HL-60 (cell line): ENCODE measurements at regions not wholly inside any gene's neighbourhood (a gene's known extent, or its start where the extent isn't known, plus 50 kb on each side); places are given as distances from the start of the nearest gene placed in this dataset.

ENCODE experiments used
- DNase-seq, 2 experiments: peaks; one replicate each; pipeline ENCODE4 v3.0.0-alpha.2; 2010 to 2020; ENCODE audit warnings: low read depth in 1 of 2, low spot score in 1 of 2
- H3K27ac ChIP-seq: fragments of 250-450 bp; sonication (Bioruptor Pico); replicated peaks from 2 replicates; pipeline ENCODE4 v1.5.1; 2020; ENCODE audit warnings: mild to moderate bottlenecking, moderate library complexity
- H3K27me3 ChIP-seq: fragments of 250-450 bp; sonication (Bioruptor Pico); 2 replicates; pipeline ENCODE4 v1.5.1; 2021; ENCODE audit warnings: mild to moderate bottlenecking, moderate library complexity; ENCODE audit not compliant: insufficient read depth, poor library complexity, severe bottlenecking
- H3K4me3 ChIP-seq: replicated peaks from 2 replicates; pipeline ENCODE4 v1.5.1; 2011; ENCODE audit warnings: mild to moderate bottlenecking, control low read depth, low read length; ENCODE audit not compliant: insufficient read depth
- GABPA ChIP-seq: IDR thresholded peaks from 2 replicates; pipeline ENCODE4 v1.6.1; 2012; ENCODE audit warnings: low read depth
- POLR2AphosphoS5 ChIP-seq: IDR thresholded peaks from 2 replicates; pipeline ENCODE4 v1.6.1; 2012; ENCODE audit warnings: low read depth
- SPI1 ChIP-seq: IDR thresholded peaks from 2 replicates; pipeline ENCODE4 v1.6.1; 2012; ENCODE audit warnings: low read depth, mild to moderate bottlenecking, borderline replicate concordance
- TF ChIP-seq, protein P1 (sequence below): IDR thresholded peaks from one replicate; pipeline ENCODE4 v1.5.1; 2011; ENCODE audit warnings: low read length, control low read depth, inconsistent platforms; ENCODE audit not compliant: insufficient read depth
- TF ChIP-seq, protein P2 (sequence below): IDR thresholded peaks from 2 replicates; pipeline ENCODE4 v1.6.1; 2012; ENCODE audit warnings: low read depth; ENCODE audit not compliant: insufficient replicate concordance

- Histone ChIP-seq H3K27me3 (no peaks in the 10 kb centered on the region), H3K27ac (peak overlapping the region; percentile 46), H3K4me3 (no peak overlapping the region)
- no peak for DNase-seq
- TF ChIP-seq GABPA = no peak
- TF ChIP-seq POLR2AphosphoS5 = no peak
- TF ChIP-seq, protein P1, sequence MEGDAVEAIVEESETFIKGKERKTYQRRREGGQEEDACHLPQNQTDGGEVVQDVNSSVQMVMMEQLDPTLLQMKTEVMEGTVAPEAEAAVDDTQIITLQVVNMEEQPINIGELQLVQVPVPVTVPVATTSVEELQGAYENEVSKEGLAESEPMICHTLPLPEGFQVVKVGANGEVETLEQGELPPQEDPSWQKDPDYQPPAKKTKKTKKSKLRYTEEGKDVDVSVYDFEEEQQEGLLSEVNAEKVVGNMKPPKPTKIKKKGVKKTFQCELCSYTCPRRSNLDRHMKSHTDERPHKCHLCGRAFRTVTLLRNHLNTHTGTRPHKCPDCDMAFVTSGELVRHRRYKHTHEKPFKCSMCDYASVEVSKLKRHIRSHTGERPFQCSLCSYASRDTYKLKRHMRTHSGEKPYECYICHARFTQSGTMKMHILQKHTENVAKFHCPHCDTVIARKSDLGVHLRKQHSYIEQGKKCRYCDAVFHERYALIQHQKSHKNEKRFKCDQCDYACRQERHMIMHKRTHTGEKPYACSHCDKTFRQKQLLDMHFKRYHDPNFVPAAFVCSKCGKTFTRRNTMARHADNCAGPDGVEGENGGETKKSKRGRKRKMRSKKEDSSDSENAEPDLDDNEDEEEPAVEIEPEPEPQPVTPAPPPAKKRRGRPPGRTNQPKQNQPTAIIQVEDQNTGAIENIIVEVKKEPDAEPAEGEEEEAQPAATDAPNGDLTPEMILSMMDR = no peak
These were observed 178.6 kb downstream of the RPS24 start for GRCh38 chr10:78212060-78212785.

DNA sequence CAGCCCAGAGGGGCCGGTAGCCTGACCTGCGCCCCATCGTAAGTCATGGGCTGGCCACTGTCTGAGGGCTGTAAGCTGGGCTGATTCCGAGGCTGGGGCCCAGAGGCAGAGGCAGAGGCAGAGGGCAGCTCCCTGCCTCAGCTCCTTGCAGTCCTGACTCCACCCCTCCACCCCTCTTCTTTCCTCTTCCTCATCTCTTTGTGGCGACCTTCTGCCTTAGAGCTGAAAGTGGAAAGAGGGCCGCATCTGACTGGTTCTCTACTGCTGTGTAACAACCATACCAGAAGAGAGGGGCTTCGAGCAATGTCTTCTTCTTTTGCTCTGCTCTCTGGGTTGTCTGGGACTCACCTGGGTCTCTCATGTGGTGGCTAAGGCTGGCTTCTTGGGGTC lies 179.1 kb downstream of the RPS24 start:
- peak overlapping the region; percentile 46 for H3K27ac ChIP-seq
- H3K27me3 ChIP-seq = no peaks in the 10 kb centered on the region
- TF ChIP-seq GABPA (no peak), SPI1 (peak; percentile 57; the same call in 1 of the 2 replicates), POLR2AphosphoS5 (no peak)
- TF ChIP-seq, protein P2, sequence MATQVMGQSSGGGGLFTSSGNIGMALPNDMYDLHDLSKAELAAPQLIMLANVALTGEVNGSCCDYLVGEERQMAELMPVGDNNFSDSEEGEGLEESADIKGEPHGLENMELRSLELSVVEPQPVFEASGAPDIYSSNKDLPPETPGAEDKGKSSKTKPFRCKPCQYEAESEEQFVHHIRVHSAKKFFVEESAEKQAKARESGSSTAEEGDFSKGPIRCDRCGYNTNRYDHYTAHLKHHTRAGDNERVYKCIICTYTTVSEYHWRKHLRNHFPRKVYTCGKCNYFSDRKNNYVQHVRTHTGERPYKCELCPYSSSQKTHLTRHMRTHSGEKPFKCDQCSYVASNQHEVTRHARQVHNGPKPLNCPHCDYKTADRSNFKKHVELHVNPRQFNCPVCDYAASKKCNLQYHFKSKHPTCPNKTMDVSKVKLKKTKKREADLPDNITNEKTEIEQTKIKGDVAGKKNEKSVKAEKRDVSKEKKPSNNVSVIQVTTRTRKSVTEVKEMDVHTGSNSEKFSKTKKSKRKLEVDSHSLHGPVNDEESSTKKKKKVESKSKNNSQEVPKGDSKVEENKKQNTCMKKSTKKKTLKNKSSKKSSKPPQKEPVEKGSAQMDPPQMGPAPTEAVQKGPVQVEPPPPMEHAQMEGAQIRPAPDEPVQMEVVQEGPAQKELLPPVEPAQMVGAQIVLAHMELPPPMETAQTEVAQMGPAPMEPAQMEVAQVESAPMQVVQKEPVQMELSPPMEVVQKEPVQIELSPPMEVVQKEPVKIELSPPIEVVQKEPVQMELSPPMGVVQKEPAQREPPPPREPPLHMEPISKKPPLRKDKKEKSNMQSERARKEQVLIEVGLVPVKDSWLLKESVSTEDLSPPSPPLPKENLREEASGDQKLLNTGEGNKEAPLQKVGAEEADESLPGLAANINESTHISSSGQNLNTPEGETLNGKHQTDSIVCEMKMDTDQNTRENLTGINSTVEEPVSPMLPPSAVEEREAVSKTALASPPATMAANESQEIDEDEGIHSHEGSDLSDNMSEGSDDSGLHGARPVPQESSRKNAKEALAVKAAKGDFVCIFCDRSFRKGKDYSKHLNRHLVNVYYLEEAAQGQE = no peak
- TF ChIP-seq, protein P1 = no peak
- DNase-seq = peak; percentile 54 to 71
- no peak overlapping the region for H3K4me3 ChIP-seq

DNA sequence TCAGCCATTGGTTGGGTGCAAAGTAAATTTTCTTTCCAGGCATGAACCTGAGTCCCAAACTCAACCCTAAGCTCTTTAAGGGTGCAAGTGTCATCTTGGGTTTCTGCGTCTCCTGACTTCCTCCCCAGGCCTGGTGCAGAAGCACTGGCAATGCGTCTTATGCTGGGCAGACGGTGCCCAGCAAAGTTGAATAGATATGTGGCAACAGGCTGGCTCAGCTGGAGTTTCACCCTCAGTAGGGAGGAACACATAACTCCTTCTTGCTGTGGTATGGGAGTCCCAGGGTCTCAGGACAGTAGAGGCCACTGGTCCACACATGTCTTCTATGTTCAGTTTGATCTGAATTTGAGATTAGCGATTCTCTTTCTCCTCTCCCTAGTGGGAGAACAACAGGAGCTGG lies 181.3 kb downstream of the RPS24 start:
- Histone ChIP-seq H3K4me3 (no peak overlapping the region), H3K27ac (peak overlapping the region; percentile 64), H3K27me3 (no peaks in the 10 kb centered on the region)
- TF ChIP-seq GABPA (no peak), SPI1 (peak; percentile 85), POLR2AphosphoS5 (peak; percentile 36; the same call in 1 of the 2 replicates)
- TF ChIP-seq, protein P2 = no peak
- TF ChIP-seq, protein P1 = no peak
- peak; percentile 56 to 78 for DNase-seq

- peak overlapping the region; percentile 64 for H3K27ac ChIP-seq
- no peaks in the 10 kb centered on the region for H3K27me3 ChIP-seq
- TF ChIP-seq POLR2AphosphoS5 (peak; percentile 66; the same call in 1 of the 2 replicates), SPI1 (no peak; the same call in 1 of the 2 replicates)
- H3K4me3 ChIP-seq = no peak overlapping the region
- peak in 1 of 2 experiments; percentile 89 for DNase-seq
These were observed 182.0 kb downstream of the RPS24 start for GRCh38 chr10:78215645-78216044.
